IMR-90 (cell line): ENCODE measurements at regions not wholly inside any gene's neighbourhood (a gene's known extent, or its start where the extent isn't known, plus 50 kb on each side); places are given as distances from the start of the nearest gene placed in this dataset.

Experiments
- ATAC-seq: fragments of 200-7000 bp; cut with Tn5 transposase; 2 replicates; pipeline ENCODE4 v1.9.1; 2020; ENCODE audit warnings: low read depth, mild to moderate bottlenecking, moderate library complexity
- BruUV-seq: library from RNA; stranded (reverse); fragments of 400-500 nt; replicated peaks from 2 replicates; lab custom pipeline; 2021; lab: Mats Ljungman, UMichigan
- CTCF ChIA-PET: fragments of 300-600 bp; formaldehyde crosslinking; extraction: SDS; loops from one replicate; lab custom pipeline; 2021; ENCODE audit warnings: antibody characterized with exemption; lab: Yijun Ruan, JAX
- POLR2A ChIA-PET: fragments of 300-600 bp; sonication (Branson Sonifier 250); formaldehyde crosslinking; loops from one replicate; lab custom pipeline; 2022; ENCODE audit warnings: antibody characterized with exemption; ENCODE audit not compliant: unreplicated experiment; lab: Charles Lee
- DNase-seq: peaks from one replicate; pipeline ENCODE4 v3.0.0; 2013
- H2AFZ ChIP-seq: replicated peaks from 2 replicates; pipeline ENCODE3; 2013; ENCODE audit warnings: low read length, mild to moderate bottlenecking; ENCODE audit not compliant: poor library complexity
- H2AK5ac ChIP-seq: 2 replicates; pipeline ENCODE4 v1.6.1; 2013; ENCODE audit warnings: low read depth, low read length, inconsistent platforms
- H2AK9ac ChIP-seq: replicated peaks from 2 replicates; pipeline ENCODE3; 2013; ENCODE audit warnings: mild to moderate bottlenecking, low read depth, low read length, moderate library complexity; ENCODE audit not compliant: poor library complexity
- H2BK120ac ChIP-seq: 2 replicates; pipeline ENCODE4 v1.6.1; 2013; ENCODE audit warnings: low read depth, low read length, inconsistent platforms
- H2BK15ac ChIP-seq: 3 replicates; pipeline ENCODE4 v1.6.1; 2013; ENCODE audit warnings: low read depth, low read length, inconsistent platforms
- H2BK20ac ChIP-seq: 2 replicates; pipeline ENCODE4 v1.6.1; 2013; ENCODE audit warnings: low read depth, mild to moderate bottlenecking, inconsistent platforms, low read length, moderate library complexity
- H2BK5ac ChIP-seq: 2 replicates; pipeline ENCODE4 v1.6.1; 2013; ENCODE audit warnings: mild to moderate bottlenecking, low read depth, low read length, inconsistent platforms; ENCODE audit not compliant: poor library complexity, severe bottlenecking
- H3K14ac ChIP-seq: replicated peaks from 2 replicates; pipeline ENCODE4 v1.6.1; 2013; ENCODE audit warnings: low read depth, low read length, inconsistent platforms
- H3K18ac ChIP-seq: 2 replicates; pipeline ENCODE4 v1.6.1; 2013; ENCODE audit warnings: low read depth, low read length, control low read depth
- H3K23ac ChIP-seq: 2 replicates; pipeline ENCODE4 v1.6.1; 2013; ENCODE audit warnings: low read depth, low read length, inconsistent platforms
- H3K27ac ChIP-seq: 2 replicates; pipeline ENCODE4 v1.5.1; 2013; ENCODE audit warnings: mild to moderate bottlenecking, control low read depth, low read length; ENCODE audit not compliant: insufficient read depth
- H3K27me3 ChIP-seq: 2 replicates; pipeline ENCODE4 v1.6.1; 2013; ENCODE audit warnings: low read length; ENCODE audit not compliant: control insufficient read depth, insufficient read depth
- H3K36me3 ChIP-seq: 2 replicates; pipeline ENCODE4 v1.6.1; 2013; ENCODE audit warnings: low read length, mixed read lengths; ENCODE audit not compliant: control insufficient read depth, insufficient read depth
- H3K4ac ChIP-seq: 2 replicates; pipeline ENCODE4 v1.6.1; 2013; ENCODE audit warnings: low read depth, low read length, inconsistent platforms
- H3K4me1 ChIP-seq: 2 replicates; pipeline ENCODE4 v1.6.1; 2013; ENCODE audit warnings: low read length, mixed read lengths; ENCODE audit not compliant: control insufficient read depth, insufficient read depth
- H3K4me2 ChIP-seq: 2 replicates; pipeline ENCODE4 v1.6.1; 2013; ENCODE audit warnings: low read depth, mild to moderate bottlenecking, control low read depth, low read length, moderate library complexity
- H3K4me3 ChIP-seq: 2 replicates; pipeline ENCODE4 v1.5.1; 2013; ENCODE audit warnings: low read depth, mild to moderate bottlenecking, control low read depth, low read length, moderate library complexity; ENCODE audit not compliant: insufficient read depth
- H3K56ac ChIP-seq: 2 replicates; pipeline ENCODE4 v1.6.1; 2013; ENCODE audit warnings: low read length, inconsistent platforms; ENCODE audit not compliant: insufficient read depth; ENCODE audit errors: extremely low read depth
- H3K79me1 ChIP-seq, 2 experiments: 2 replicates each; pipeline ENCODE4 v1.6.1; 2013; ENCODE audit warnings: low read length in 2 of 2, inconsistent platforms in 1 of 2, low read depth in 1 of 2
- H3K9ac ChIP-seq: 2 replicates; pipeline ENCODE4 v1.6.1; 2013; ENCODE audit warnings: low read depth, low read length, control low read depth
- H3K9me1 ChIP-seq: 2 replicates; pipeline ENCODE4 v1.6.1; 2013; ENCODE audit warnings: low read length, inconsistent platforms; ENCODE audit not compliant: insufficient read depth
- H3K9me3 ChIP-seq: 2 replicates; pipeline ENCODE4 v1.6.1; 2013; ENCODE audit warnings: low read length; ENCODE audit not compliant: control insufficient read depth, insufficient read depth
- H4K20me1 ChIP-seq: 2 replicates; pipeline ENCODE4 v1.6.1; 2013; ENCODE audit warnings: low read length, inconsistent platforms; ENCODE audit not compliant: insufficient read depth
- H4K5ac ChIP-seq: 2 replicates; pipeline ENCODE4 v1.6.1; 2013; ENCODE audit warnings: mild to moderate bottlenecking, low read depth, low read length, control low read depth
- H4K8ac ChIP-seq, 2 experiments: 2 replicates each; pipeline ENCODE4 v1.6.1; 2013; ENCODE audit warnings: low read depth in 2 of 2, low read length in 2 of 2, control low read depth in 1 of 2, inconsistent platforms in 1 of 2
- H4K91ac ChIP-seq: 2 replicates; pipeline ENCODE4 v1.6.1; 2013; ENCODE audit warnings: low read depth, low read length, inconsistent platforms; ENCODE audit not compliant: insufficient read depth
- CHD1 ChIP-seq: IDR thresholded peaks from 2 replicates; pipeline ENCODE4 v1.6.1; 2012; ENCODE audit warnings: low read depth, low read length, improper control_type of control experiment
- CTCF ChIP-seq: conservative IDR thresholded peaks from 2 replicates; pipeline ENCODE4 v1.5.1; 2012; ENCODE audit warnings: mild to moderate bottlenecking, low read depth, low read length, improper control_type of control experiment
- MAFK ChIP-seq: IDR thresholded peaks from 2 replicates; pipeline ENCODE4 v1.6.1; 2012; ENCODE audit warnings: low read depth, low read length, improper control_type of control experiment
- MAZ ChIP-seq: IDR thresholded peaks from 2 replicates; pipeline ENCODE4 v1.6.1; 2012; ENCODE audit warnings: low read depth, mild to moderate bottlenecking, low read length, improper control_type of control experiment, moderate library complexity, borderline replicate concordance
- MXI1 ChIP-seq: IDR thresholded peaks from 2 replicates; pipeline ENCODE4 v1.6.1; 2012; ENCODE audit warnings: low read depth, mild to moderate bottlenecking, low read length, moderate library complexity, borderline replicate concordance
- NFE2L2 ChIP-seq: fragments of 150-350 bp; IDR thresholded peaks from 2 replicates; pipeline ENCODE4 v1.6.1; 2016; ENCODE audit warnings: low read depth, mild to moderate bottlenecking, low read length
- POLR2A ChIP-seq: IDR thresholded peaks from 2 replicates; pipeline ENCODE4 v1.6.1; 2012; ENCODE audit warnings: mild to moderate bottlenecking, low read depth, low read length
- RCOR1 ChIP-seq: IDR thresholded peaks from 2 replicates; pipeline ENCODE4 v1.6.1; 2012; ENCODE audit warnings: mild to moderate bottlenecking, low read length, improper control_type of control experiment; ENCODE audit not compliant: insufficient replicate concordance
- SMC3 ChIP-seq: fragments of 150-350 bp; IDR thresholded peaks from 2 replicates; pipeline ENCODE4 v1.6.1; 2016; ENCODE audit warnings: low read depth, mild to moderate bottlenecking, antibody characterized with exemption, low read length, moderate library complexity
- dilution Hi-C: fragments of 300-500 bp; cut with HindIII; formaldehyde crosslinking; loops from one replicate; pipeline ENCODE4 v1.14.3; 2018; ENCODE audit warnings: low sequenced_read_pairs; ENCODE audit not compliant: unreplicated experiment
- in situ Hi-C: fragments of 300-500 bp; cut with MboI; formaldehyde crosslinking; loops from 3 replicates; pipeline ENCODE4 v1.14.3; 2019; ENCODE audit warnings: low sequenced_read_pairs, inconsistent platforms, mixed read lengths
- intact Hi-C: fragments of 100-400 bp; cut with micrococcal nuclease; formaldehyde crosslinking; loops from 2 replicates; pipeline ENCODE4 v1.10.0; 2022
- TF ChIP-seq, protein P1 (sequence below): fragments of 150-350 bp; IDR thresholded peaks from 2 replicates; pipeline ENCODE4 v1.6.1; 2017; ENCODE audit warnings: mild to moderate bottlenecking, antibody characterized with exemption, low read length, low read depth

- no peaks in the 10 kb centered on the region for H3K27me3 ChIP-seq
- POLR2A ChIA-PET, result no interaction called here
- H3K9ac ChIP-seq, result no peak overlapping the region
Measured at GRCh38 chr19:34856052-34856451, 70.7 kb upstream of the ZNF30 start.

More at GRCh38 chr19:34856052-34856451, 70.7 kb upstream of the ZNF30 start:
- Histone ChIP-seq H2BK120ac (no peak overlapping the region), H3K18ac (no peak overlapping the region), H3K4me1 (no peaks in the 10 kb centered on the region), H3K9me1 (no peaks in the 10 kb centered on the region), H3K4me2 (no peak overlapping the region), H3K23ac (no peak overlapping the region), H3K79me1 (no peaks in the 10 kb centered on the region), H2BK20ac (no peak overlapping the region), H2AK5ac (no peak overlapping the region), H4K91ac (no peak overlapping the region), H4K5ac (no peak overlapping the region), H3K27ac (no peak overlapping the region), H2AK9ac (no peak overlapping the region), H4K20me1 (no peaks in the 10 kb centered on the region), H2BK5ac (no peak overlapping the region), H3K36me3 (no peaks in the 10 kb centered on the region), H3K56ac (no peak overlapping the region), H3K4ac (no peak overlapping the region), H4K8ac (no peak overlapping the region), H3K9me3 (0 out of 2 replicates have a peak, but pooled peaks cover 1% of the 10 kb centered on the region), H3K4me3 (no peak overlapping the region), H2BK15ac (no peak overlapping the region), H2AFZ (no peak overlapping the region), H3K14ac (no peak overlapping the region)
- TF ChIP-seq SMC3 (no peak), NFE2L2 (no peak), MXI1 (no peak), RCOR1 (no peak), POLR2A (no peak), CTCF (no peak), MAZ (no peak), MAFK (no peak), CHD1 (no peak)
- TF ChIP-seq, protein P1, sequence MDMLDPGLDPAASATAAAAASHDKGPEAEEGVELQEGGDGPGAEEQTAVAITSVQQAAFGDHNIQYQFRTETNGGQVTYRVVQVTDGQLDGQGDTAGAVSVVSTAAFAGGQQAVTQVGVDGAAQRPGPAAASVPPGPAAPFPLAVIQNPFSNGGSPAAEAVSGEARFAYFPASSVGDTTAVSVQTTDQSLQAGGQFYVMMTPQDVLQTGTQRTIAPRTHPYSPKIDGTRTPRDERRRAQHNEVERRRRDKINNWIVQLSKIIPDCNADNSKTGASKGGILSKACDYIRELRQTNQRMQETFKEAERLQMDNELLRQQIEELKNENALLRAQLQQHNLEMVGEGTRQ, result no peak
- CTCF ChIA-PET, result no interaction called here
- intact Hi-C loops, result no loop called here
- DNase-seq (no peak), ATAC-seq (no peak)
- dilution Hi-C loops, result no loop called here
- no TSS peak for BruUV-seq
- in situ Hi-C loops, result no loop called here
